HEK293 (cell line): ENCODE measurements at regions not wholly inside any gene's neighbourhood (a gene's known extent, or its start where the extent isn't known, plus 50 kb on each side); places are given as distances from the start of the nearest gene placed in this dataset.

Experiments used
- CTCF ChIA-PET: fragments of 350-600 bp; formaldehyde crosslinking; extraction: SDS; loops from one replicate; lab custom pipeline; 2021; ENCODE audit warnings: antibody characterized with exemption; lab: Yijun Ruan, JAX
- POLR2A ChIA-PET: fragments of 300-600 bp; formaldehyde crosslinking; extraction: SDS; loops from one replicate; lab custom pipeline; 2020; ENCODE audit warnings: antibody characterized with exemption, inconsistent platforms; lab: Yijun Ruan, JAX
- H3K27ac ChIP-seq: fragments of 200-500 bp; sonication (Bioruptor generic); 2 replicates; pipeline ENCODE4 v1.5.1; 2014; ENCODE audit warnings: low read depth, low read length, control low read depth, inconsistent platforms; ENCODE audit errors: extremely low read depth
- H3K36me3 ChIP-seq, 2 experiments: fragments of 200-500 bp in 1 of 2; sonication (Bioruptor generic) in 1 of 2; 1 replicate in 1 of 2; 2 replicates in 1 of 2; pipeline ENCODE4 v1.5.1; 2014 to 2017; ENCODE audit warnings: inconsistent platforms in 2 of 2, low read length in 2 of 2; ENCODE audit not compliant: control insufficient read depth in 2 of 2, insufficient read depth in 1 of 2
- H3K4me1 ChIP-seq: fragments of 200-500 bp; sonication (Bioruptor generic); 2 replicates; pipeline ENCODE4 v1.5.1; 2014; ENCODE audit warnings: mild to moderate bottlenecking, low read length, inconsistent platforms; ENCODE audit not compliant: control insufficient read depth, insufficient read depth
- H3K4me3 ChIP-seq: 2 replicates; pipeline ENCODE4 v1.5.1; 2011; ENCODE audit warnings: low read depth, mild to moderate bottlenecking, control low read depth, low read length, moderate library complexity
- H3K9me3 ChIP-seq: fragments of 200-500 bp; sonication (Bioruptor generic); 2 replicates; pipeline ENCODE4 v1.5.1; 2014; ENCODE audit warnings: low read depth, low read length, inconsistent platforms; ENCODE audit not compliant: control insufficient read depth, insufficient read depth
- KLF16 ChIP-seq: fragments of 450-650 bp; formaldehyde crosslinking; IDR thresholded peaks from 2 replicates; pipeline ENCODE4 v1.5.1; 2017; ENCODE audit warnings: missing biosample characterization, missing genetic modification characterization
- MYNN ChIP-seq: fragments of 450-650 bp; formaldehyde crosslinking; IDR thresholded peaks from 2 replicates; pipeline ENCODE4 v1.5.1; 2016; ENCODE audit warnings: missing biosample characterization, missing genetic modification characterization, borderline replicate concordance
- PRDM1 ChIP-seq: fragments of 450-650 bp; formaldehyde crosslinking; IDR thresholded peaks from 2 replicates; pipeline ENCODE4; 2016; ENCODE audit warnings: missing biosample characterization, missing genetic modification characterization
- PRDM10 ChIP-seq: fragments of 450-650 bp; formaldehyde crosslinking; IDR thresholded peaks from 2 replicates; pipeline ENCODE4 v1.5.1; 2016; ENCODE audit warnings: missing biosample characterization, missing genetic modification characterization
- ZBTB17 ChIP-seq: fragments of 450-650 bp; formaldehyde crosslinking; IDR thresholded peaks from 2 replicates; pipeline ENCODE4 v1.5.1; 2016; ENCODE audit warnings: missing biosample characterization, missing genetic modification characterization
- ZBTB20 ChIP-seq: fragments of 450-650 bp; formaldehyde crosslinking; IDR thresholded peaks from 2 replicates; pipeline ENCODE4 v1.5.1; 2016; ENCODE audit warnings: missing biosample characterization, missing genetic modification characterization
- ZBTB8A ChIP-seq: fragments of 450-650 bp; formaldehyde crosslinking; IDR thresholded peaks from 2 replicates; pipeline ENCODE4 v1.5.1; 2016; ENCODE audit warnings: missing biosample characterization, missing genetic modification characterization
- ZEB2 ChIP-seq: fragments of 450-650 bp; formaldehyde crosslinking; IDR thresholded peaks from 2 replicates; pipeline ENCODE4 v1.5.1; 2016; ENCODE audit warnings: missing biosample characterization, missing genetic modification characterization
- ZNF10 ChIP-seq: fragments of 450-650 bp; formaldehyde crosslinking; IDR thresholded peaks from 2 replicates; pipeline ENCODE4 v1.5.1; 2017; ENCODE audit warnings: missing biosample characterization, missing genetic modification characterization
- ZNF16 ChIP-seq: fragments of 450-650 bp; formaldehyde crosslinking; IDR thresholded peaks from 2 replicates; pipeline ENCODE4 v1.5.1; 2016; ENCODE audit warnings: low read depth, missing biosample characterization, missing genetic modification characterization
- ZNF211 ChIP-seq: fragments of 450-650 bp; formaldehyde crosslinking; IDR thresholded peaks from 2 replicates; pipeline ENCODE4 v1.5.1; 2016; ENCODE audit warnings: low read depth, missing biosample characterization, missing genetic modification characterization
- ZNF239 ChIP-seq: fragments of 450-650 bp; formaldehyde crosslinking; IDR thresholded peaks from 2 replicates; pipeline ENCODE4 v1.5.1; 2016; ENCODE audit warnings: missing biosample characterization, missing genetic modification characterization
- ZNF324 ChIP-seq: fragments of 450-650 bp; formaldehyde crosslinking; IDR thresholded peaks from 2 replicates; pipeline ENCODE4 v1.5.1; 2016; ENCODE audit warnings: missing biosample characterization, missing genetic modification characterization
- ZNF341 ChIP-seq: fragments of 450-650 bp; formaldehyde crosslinking; IDR thresholded peaks from 2 replicates; pipeline ENCODE4; 2016; ENCODE audit warnings: low read depth, missing biosample characterization, missing genetic modification characterization
- ZNF354C ChIP-seq: fragments of 450-650 bp; formaldehyde crosslinking; IDR thresholded peaks from 2 replicates; pipeline ENCODE4 v1.5.1; 2016; ENCODE audit warnings: missing biosample characterization, missing genetic modification characterization, low read depth, borderline replicate concordance
- ZNF600 ChIP-seq: fragments of 450-650 bp; formaldehyde crosslinking; IDR thresholded peaks from 2 replicates; pipeline ENCODE4 v1.5.1; 2016; ENCODE audit warnings: missing biosample characterization, missing genetic modification characterization
- ZNF623 ChIP-seq: fragments of 450-650 bp; formaldehyde crosslinking; IDR thresholded peaks from 2 replicates; pipeline ENCODE4 v1.5.1; 2016; ENCODE audit warnings: missing biosample characterization, missing genetic modification characterization
- ZNF660 ChIP-seq: fragments of 450-650 bp; IDR thresholded peaks from 2 replicates; pipeline ENCODE4 v1.5.1; 2018; ENCODE audit warnings: missing biosample characterization, mild to moderate bottlenecking, missing genetic modification characterization
- ZNF677 ChIP-seq: fragments of 450-650 bp; IDR thresholded peaks from 2 replicates; pipeline ENCODE4 v1.5.0; 2018; ENCODE audit warnings: missing biosample characterization, mild to moderate bottlenecking, missing genetic modification characterization, moderate library complexity
- ZSCAN16 ChIP-seq: fragments of 450-650 bp; formaldehyde crosslinking; IDR thresholded peaks from 2 replicates; pipeline ENCODE4 v1.5.1; 2016; ENCODE audit warnings: missing biosample characterization, missing genetic modification characterization
- ZSCAN18 ChIP-seq: fragments of 450-650 bp; formaldehyde crosslinking; IDR thresholded peaks from 2 replicates; pipeline ENCODE4 v1.5.1; 2016; ENCODE audit warnings: missing biosample characterization, missing genetic modification characterization
- TF ChIP-seq, protein P1 (sequence below): fragments of 450-650 bp; formaldehyde crosslinking; optimal IDR thresholded peaks from 2 replicates; pipeline ENCODE3; 2016; ENCODE audit warnings: missing biosample characterization, mild to moderate bottlenecking, missing genetic modification characterization

DNA sequence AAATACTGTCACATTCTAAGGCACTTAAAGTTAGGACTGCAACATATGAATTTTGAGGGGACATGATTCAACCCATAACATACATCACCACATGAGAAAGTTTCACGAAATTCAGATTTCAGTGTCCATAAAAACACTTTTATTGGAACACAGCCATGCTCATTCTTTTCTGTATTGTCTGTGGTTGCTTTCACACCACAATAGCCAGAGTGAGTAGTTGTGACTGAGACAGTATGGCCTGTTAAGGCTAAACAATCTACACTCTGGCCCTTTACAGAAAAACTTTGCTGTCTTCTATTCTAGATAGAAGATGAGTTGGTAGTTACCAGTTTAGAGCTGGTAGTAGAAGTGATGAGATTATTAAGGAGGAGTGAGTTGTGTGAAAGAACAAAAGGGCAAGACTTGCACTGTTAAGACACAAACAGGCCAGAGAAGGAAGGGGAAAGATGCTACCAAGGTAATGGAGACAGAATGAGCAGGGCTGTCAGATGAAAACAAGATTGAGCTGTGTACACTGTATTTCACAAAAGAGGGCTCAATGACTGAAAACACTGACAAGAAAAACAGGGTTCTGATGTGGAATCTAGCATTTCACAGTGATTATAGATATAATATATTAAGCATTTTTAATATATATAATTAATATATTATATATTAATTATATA, 108.6 kb downstream of the PPP1R3A start (continued):
- no peak for TF ChIP-seq ZNF600 (tag by site-specific recombination)

- no peak overlapping the region for H3K4me3 ChIP-seq
- CTCF ChIA-PET: no interaction called here
- H3K4me1 ChIP-seq: no peaks in the 10 kb centered on the region
- TF ChIP-seq ZEB2 (no peak), ZSCAN18 (tag by site-specific recombination) (no peak), ZNF239 (tag by site-specific recombination) (no peak), ZNF324 (no peak), ZNF10 (no peak), ZBTB20 (tag by site-specific recombination) (no peak), PRDM10 (tag by site-specific recombination) (no peak), ZNF354C (tag by site-specific recombination) (no peak), ZNF623 (tag by site-specific recombination) (no peak), KLF16 (tag by site-specific recombination) (no peak), ZSCAN16 (tag by site-specific recombination) (no peak), ZNF341 (tag by site-specific recombination) (no peak), ZNF660 (no peak), ZNF211 (tag by site-specific recombination) (no peak)
- POLR2A ChIA-PET: no interaction called here
- no peaks in the 10 kb centered on the region for H3K9me3 ChIP-seq
- no peak overlapping the region for H3K27ac ChIP-seq
- no peaks in the 10 kb centered on the region for H3K36me3 ChIP-seq
Measured at GRCh38 chr7:113809581-113809980, 109.2 kb downstream of the PPP1R3A start.

- TF ChIP-seq PRDM1 (tag by site-specific recombination) (peak; percentile 63; the same call in 1 of the 2 replicates), ZNF677 (tag by site-specific recombination) (no peak), ZNF16 (tag by site-specific recombination) (no peak), MYNN (tag by site-specific recombination) (no peak), ZBTB17 (tag by site-specific recombination) (no peak), ZBTB8A (tag by site-specific recombination) (no peak)
- TF ChIP-seq, protein P1, sequence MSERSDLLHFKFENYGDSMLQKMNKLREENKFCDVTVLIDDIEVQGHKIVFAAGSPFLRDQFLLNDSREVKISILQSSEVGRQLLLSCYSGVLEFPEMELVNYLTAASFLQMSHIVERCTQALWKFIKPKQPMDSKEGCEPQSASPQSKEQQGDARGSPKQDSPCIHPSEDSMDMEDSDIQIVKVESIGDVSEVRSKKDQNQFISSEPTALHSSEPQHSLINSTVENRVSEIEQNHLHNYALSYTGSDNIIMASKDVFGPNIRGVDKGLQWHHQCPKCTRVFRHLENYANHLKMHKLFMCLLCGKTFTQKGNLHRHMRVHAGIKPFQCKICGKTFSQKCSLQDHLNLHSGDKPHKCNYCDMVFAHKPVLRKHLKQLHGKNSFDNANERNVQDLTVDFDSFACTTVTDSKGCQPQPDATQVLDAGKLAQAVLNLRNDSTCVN (tag by site-specific recombination): no peak
- ChIA-PET POLR2A (no interaction called here), CTCF (no interaction called here)
- no peaks in the 10 kb centered on the region for H3K36me3 ChIP-seq
- H3K4me1 ChIP-seq: no peaks in the 10 kb centered on the region
- H3K9me3 ChIP-seq: no peaks in the 10 kb centered on the region
- no peak overlapping the region for H3K4me3 ChIP-seq
- H3K27ac ChIP-seq: no peak overlapping the region
Measured at GRCh38 chr7:113806633-113807327, 112.0 kb downstream of the PPP1R3A start.
